Neural cell (in vitro differentiated cells): ENCODE measurements at regions not wholly inside any gene's neighbourhood (a gene's known extent, or its start where the extent isn't known, plus 50 kb on each side); places are given as distances from the start of the nearest gene placed in this dataset.

Experiments used
- H2AFZ ChIP-seq: fragments of 200-600, 300-800 bp; sonication (generic), shearing (Covaris generic); 2 replicates; pipeline ENCODE4 v1.6.0; 2014; ENCODE audit warnings: low read depth, mild to moderate bottlenecking, antibody characterized with exemption, low read length, moderate library complexity
- H3F3A ChIP-seq: fragments of 200-600 bp; shearing (Covaris generic); 2 replicates; pipeline ENCODE4 v1.6.1; 2016; ENCODE audit warnings: mild to moderate bottlenecking, moderate library complexity, mixed read lengths, antibody characterized with exemption, low read length; ENCODE audit not compliant: insufficient read depth, poor library complexity, severe bottlenecking
- H3K27ac ChIP-seq: fragments of 200-600, 300-800 bp; sonication (generic), shearing (Covaris generic); 2 replicates; pipeline ENCODE4 v1.5.1; 2014; ENCODE audit warnings: mild to moderate bottlenecking, low read length, moderate library complexity
- H3K27me3 ChIP-seq: fragments of 300-800, 200-600 bp; sonication (generic), shearing (Covaris generic); 2 replicates; pipeline ENCODE4 v1.6.0; 2014; ENCODE audit warnings: mild to moderate bottlenecking, low read depth, low read length, moderate library complexity; ENCODE audit not compliant: insufficient read depth
- H3K36me3 ChIP-seq: fragments of 300-800, 200-600 bp; sonication (generic), shearing (Covaris generic); 2 replicates; pipeline ENCODE4 v1.5.1; 2014; ENCODE audit warnings: mild to moderate bottlenecking, antibody characterized with exemption, low read length, moderate library complexity; ENCODE audit not compliant: insufficient read depth
- H3K4me2 ChIP-seq: fragments of 300-800, 200-600 bp; sonication (generic), shearing (Covaris generic); 2 replicates; pipeline ENCODE4 v1.6.0; 2014; ENCODE audit warnings: mild to moderate bottlenecking, low read length
- H3K4me3 ChIP-seq: fragments of 300-800, 200-600 bp; sonication (generic), shearing (Covaris generic); 2 replicates; pipeline ENCODE4 v1.5.1; 2014; ENCODE audit warnings: mild to moderate bottlenecking, low read length, moderate library complexity
- H3K79me2 ChIP-seq: fragments of 200-600 bp; shearing (Covaris generic); replicated peaks from 2 replicates; pipeline ENCODE4 v1.6.0; 2014; ENCODE audit warnings: mild to moderate bottlenecking, low read length, moderate library complexity; ENCODE audit not compliant: insufficient read depth
- H3K9ac ChIP-seq: fragments of 300-800, 200-600 bp; sonication (generic), shearing (Covaris generic); 2 replicates; pipeline ENCODE4 v1.6.1; 2016; ENCODE audit warnings: mild to moderate bottlenecking, low read length, mixed read lengths
- H3K9me2 ChIP-seq: fragments of 200-600 bp; shearing (Covaris generic); 2 replicates; pipeline ENCODE4 v1.6.1; 2016; ENCODE audit warnings: mild to moderate bottlenecking, low read length, mixed read lengths; ENCODE audit not compliant: insufficient read depth
- H3K9me3 ChIP-seq: fragments of 200-600, 300-800 bp; sonication (generic), shearing (Covaris generic); 2 replicates; pipeline ENCODE4 v1.6.1; 2016; ENCODE audit warnings: mild to moderate bottlenecking, mixed run types, low read length, moderate library complexity, mixed read lengths
- H4K20me1 ChIP-seq: fragments of 200-600 bp; shearing (Covaris generic); 2 replicates; pipeline ENCODE4 v1.6.1; 2016; ENCODE audit warnings: mild to moderate bottlenecking, mixed run types; ENCODE audit not compliant: insufficient read depth
- EP300 ChIP-seq: fragments of 450-650 bp; conservative IDR thresholded peaks from 2 replicates; pipeline ENCODE4 v1.6.1; 2014; ENCODE audit warnings: antibody characterized with exemption, mild to moderate bottlenecking, moderate library complexity; ENCODE audit not compliant: poor library complexity, severe bottlenecking
- EZH2 ChIP-seq: fragments of 200-600, 300-800 bp; shearing (Covaris generic), sonication (generic); IDR thresholded peaks from 2 replicates; pipeline ENCODE4 v1.6.1; 2014; ENCODE audit warnings: antibody characterized with exemption, low read length, borderline replicate concordance, mild to moderate bottlenecking; ENCODE audit not compliant: insufficient read depth, poor library complexity, severe bottlenecking
- MXI1 ChIP-seq: fragments of 450-650 bp; conservative IDR thresholded peaks from 2 replicates; pipeline ENCODE4 v1.6.1; 2014; ENCODE audit warnings: antibody characterized with exemption, mild to moderate bottlenecking; ENCODE audit not compliant: poor library complexity, severe bottlenecking
- POLR2AphosphoS5 ChIP-seq: IDR thresholded peaks from 2 replicates; pipeline ENCODE4 v1.6.1; 2012
- RAD21 ChIP-seq: fragments of 450-650 bp; conservative IDR thresholded peaks from 2 replicates; pipeline ENCODE4 v1.6.1; 2014; ENCODE audit warnings: antibody characterized with exemption, mild to moderate bottlenecking, moderate library complexity
- REST ChIP-seq: IDR thresholded peaks from 2 replicates; pipeline ENCODE4 v1.6.1; 2012; ENCODE audit warnings: borderline replicate concordance
- SMC3 ChIP-seq: fragments of 450-650 bp; conservative IDR thresholded peaks from 2 replicates; pipeline ENCODE4 v1.6.1; 2014; ENCODE audit warnings: antibody characterized with exemption, mild to moderate bottlenecking, moderate library complexity; ENCODE audit not compliant: poor library complexity
- TAF1 ChIP-seq: IDR thresholded peaks from 2 replicates; pipeline ENCODE4 v1.6.1; 2012; ENCODE audit warnings: low read depth
- TF ChIP-seq, protein P1 (sequence below): fragments of 450-650 bp; IDR thresholded peaks from 2 replicates; pipeline ENCODE4 v1.5.1; 2014; ENCODE audit warnings: antibody characterized with exemption, mild to moderate bottlenecking, moderate library complexity; ENCODE audit not compliant: poor library complexity, severe bottlenecking

GRCh38 chr18:40061086-40061485 is 1893.9 kb upstream of the PIK3C3 start:
- Histone ChIP-seq H3K9ac (no peak overlapping the region), H3K4me2 (no peak overlapping the region), H3K36me3 (no peaks in the 10 kb centered on the region), H3K27ac (no peak overlapping the region), H3K79me2 (no peaks in the 10 kb centered on the region), H3K4me3 (no peak overlapping the region), H3K9me2 (no peaks in the 10 kb centered on the region), H3K9me3 (no peaks in the 10 kb centered on the region), H3K27me3 (no peaks in the 10 kb centered on the region), H4K20me1 (no peaks in the 10 kb centered on the region), H3F3A (no peaks in the 10 kb centered on the region), H2AFZ (no peak overlapping the region)
- TF ChIP-seq MXI1 (no peak), SMC3 (no peak)

DNA sequence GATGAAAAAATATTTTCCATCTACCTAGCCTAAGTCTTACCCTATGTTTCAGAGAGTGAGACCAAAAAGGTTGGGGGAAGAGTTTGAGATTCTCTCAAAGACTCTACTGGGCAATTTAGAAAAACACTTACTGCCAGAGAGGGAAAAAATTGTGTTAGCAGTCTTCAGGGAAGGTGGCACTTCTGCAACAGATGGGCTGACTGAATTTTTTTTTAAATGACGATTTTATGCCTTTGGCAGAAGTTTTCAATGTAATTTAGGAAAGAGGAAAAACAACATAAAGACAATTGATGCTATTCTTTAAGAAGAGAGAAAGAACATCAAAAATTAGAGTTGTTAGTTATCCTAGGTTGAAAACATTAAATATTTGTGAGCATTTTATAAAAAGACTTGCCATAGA is 1894.5 kb upstream of the PIK3C3 start:
- no peaks in the 10 kb centered on the region for H4K20me1 ChIP-seq
- H2AFZ ChIP-seq, result no peak overlapping the region
- H3K9me2 ChIP-seq, result no peaks in the 10 kb centered on the region
- no peaks in the 10 kb centered on the region for H3K9me3 ChIP-seq
- no peaks in the 10 kb centered on the region for H3K79me2 ChIP-seq
- no peak overlapping the region for H3K4me2 ChIP-seq
- H3K4me3 ChIP-seq, result no peak overlapping the region
- H3K27me3 ChIP-seq, result no peaks in the 10 kb centered on the region
- no peak overlapping the region for H3K9ac ChIP-seq
- no peaks in the 10 kb centered on the region for H3F3A ChIP-seq
- no peak overlapping the region for H3K27ac ChIP-seq
- H3K36me3 ChIP-seq, result no peaks in the 10 kb centered on the region
- TF ChIP-seq POLR2AphosphoS5 (no peak), EZH2 (no peak), EP300 (no peak), SMC3 (no peak), REST (no peak), RAD21 (no peak), TAF1 (no peak), MXI1 (no peak)
- TF ChIP-seq, protein P1, sequence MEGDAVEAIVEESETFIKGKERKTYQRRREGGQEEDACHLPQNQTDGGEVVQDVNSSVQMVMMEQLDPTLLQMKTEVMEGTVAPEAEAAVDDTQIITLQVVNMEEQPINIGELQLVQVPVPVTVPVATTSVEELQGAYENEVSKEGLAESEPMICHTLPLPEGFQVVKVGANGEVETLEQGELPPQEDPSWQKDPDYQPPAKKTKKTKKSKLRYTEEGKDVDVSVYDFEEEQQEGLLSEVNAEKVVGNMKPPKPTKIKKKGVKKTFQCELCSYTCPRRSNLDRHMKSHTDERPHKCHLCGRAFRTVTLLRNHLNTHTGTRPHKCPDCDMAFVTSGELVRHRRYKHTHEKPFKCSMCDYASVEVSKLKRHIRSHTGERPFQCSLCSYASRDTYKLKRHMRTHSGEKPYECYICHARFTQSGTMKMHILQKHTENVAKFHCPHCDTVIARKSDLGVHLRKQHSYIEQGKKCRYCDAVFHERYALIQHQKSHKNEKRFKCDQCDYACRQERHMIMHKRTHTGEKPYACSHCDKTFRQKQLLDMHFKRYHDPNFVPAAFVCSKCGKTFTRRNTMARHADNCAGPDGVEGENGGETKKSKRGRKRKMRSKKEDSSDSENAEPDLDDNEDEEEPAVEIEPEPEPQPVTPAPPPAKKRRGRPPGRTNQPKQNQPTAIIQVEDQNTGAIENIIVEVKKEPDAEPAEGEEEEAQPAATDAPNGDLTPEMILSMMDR, result no peak
